ENCODE measurements at regions not wholly inside any gene's neighbourhood (a gene's known extent, or its start where the extent isn't known, plus 50 kb on each side); places are given as distances from the start of the nearest gene placed in this dataset.

- H3K4me1 ChIP-seq (replicated peaks in 1 of 2), result no peaks in the 10 kb centered on the region
- H3K36me3 ChIP-seq (replicated peaks in 1 of 2), result no peaks in the 10 kb centered on the region
- intact Hi-C loops (cut with DNase I), result no loop called here
- no peak for DNase-seq
- no peak overlapping the region for H3K4me3 ChIP-seq
- H3K9me3 ChIP-seq (replicated peaks in 1 of 3), result no peaks in the 10 kb centered on the region
- TF ChIP-seq POLR2A (IDR thresholded peaks at IDR 0.05), result no peak
- TF ChIP-seq, protein P1, sequence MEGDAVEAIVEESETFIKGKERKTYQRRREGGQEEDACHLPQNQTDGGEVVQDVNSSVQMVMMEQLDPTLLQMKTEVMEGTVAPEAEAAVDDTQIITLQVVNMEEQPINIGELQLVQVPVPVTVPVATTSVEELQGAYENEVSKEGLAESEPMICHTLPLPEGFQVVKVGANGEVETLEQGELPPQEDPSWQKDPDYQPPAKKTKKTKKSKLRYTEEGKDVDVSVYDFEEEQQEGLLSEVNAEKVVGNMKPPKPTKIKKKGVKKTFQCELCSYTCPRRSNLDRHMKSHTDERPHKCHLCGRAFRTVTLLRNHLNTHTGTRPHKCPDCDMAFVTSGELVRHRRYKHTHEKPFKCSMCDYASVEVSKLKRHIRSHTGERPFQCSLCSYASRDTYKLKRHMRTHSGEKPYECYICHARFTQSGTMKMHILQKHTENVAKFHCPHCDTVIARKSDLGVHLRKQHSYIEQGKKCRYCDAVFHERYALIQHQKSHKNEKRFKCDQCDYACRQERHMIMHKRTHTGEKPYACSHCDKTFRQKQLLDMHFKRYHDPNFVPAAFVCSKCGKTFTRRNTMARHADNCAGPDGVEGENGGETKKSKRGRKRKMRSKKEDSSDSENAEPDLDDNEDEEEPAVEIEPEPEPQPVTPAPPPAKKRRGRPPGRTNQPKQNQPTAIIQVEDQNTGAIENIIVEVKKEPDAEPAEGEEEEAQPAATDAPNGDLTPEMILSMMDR (IDR thresholded peaks at IDR 0.05), result no peak
- 44 to 51% (median 50%) methylated on average over 3 of the region's 3 CpGs for WGBS, 4 donors
- no peaks in the 10 kb centered on the region for H3K27me3 ChIP-seq
- H3K27ac ChIP-seq, result no peak overlapping the region
Measured at GRCh38 chr20:24098886-24099285, 110.3 kb upstream of the GGTLC1 start.

DNA sequence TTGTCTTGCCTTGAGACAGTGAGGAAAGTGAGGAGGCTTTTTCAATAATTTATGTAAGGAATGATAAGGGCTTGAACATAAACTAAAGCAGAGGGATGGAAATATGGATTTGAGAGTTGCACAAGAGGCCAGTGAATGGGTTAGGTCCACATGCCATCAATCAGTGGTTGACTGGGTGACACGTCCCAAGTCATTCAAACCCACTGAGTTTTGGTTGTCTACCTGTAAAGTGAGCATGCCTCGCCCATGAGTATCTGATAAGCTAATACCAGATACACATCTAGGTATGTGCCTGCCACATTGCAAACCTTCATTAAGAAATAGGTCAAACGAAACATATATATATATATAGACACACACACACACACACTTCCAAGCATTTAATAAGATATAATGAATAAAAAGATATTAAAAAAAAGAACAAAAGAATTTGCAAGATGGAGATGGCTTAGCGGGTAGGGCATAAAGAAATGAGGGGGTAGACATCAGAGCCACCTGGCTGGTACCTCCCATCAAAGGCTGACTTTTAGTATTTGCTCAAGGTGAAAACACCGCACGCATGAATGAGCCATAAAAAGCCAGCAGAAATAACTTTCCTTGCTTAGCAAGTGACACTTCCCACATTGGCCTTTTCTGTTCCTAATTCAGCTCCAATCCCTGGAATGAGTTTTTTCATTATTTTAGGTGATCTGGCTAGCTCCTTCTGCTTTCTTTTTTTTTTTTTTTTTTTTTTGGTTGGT, 109.1 kb upstream of the GGTLC1 start:
- WGBS, 4 donors, result 85 to 89% (median 86%) methylated on average over 6 of the region's 6 CpGs
- no peak for TF ChIP-seq POLR2A (IDR thresholded peaks at IDR 0.05)
- TF ChIP-seq, protein P1 (IDR thresholded peaks at IDR 0.05), result no peak
- H3K36me3 ChIP-seq (replicated peaks in 1 of 2), result no peaks in the 10 kb centered on the region
- intact Hi-C loops (cut with DNase I), result no loop called here
- no peak for DNase-seq
- no peaks in the 10 kb centered on the region for H3K9me3 ChIP-seq (replicated peaks in 1 of 3)
- H3K27me3 ChIP-seq, result no peaks in the 10 kb centered on the region
- no peaks in the 10 kb centered on the region for H3K4me1 ChIP-seq (replicated peaks in 1 of 2)
- no peak overlapping the region for H3K4me3 ChIP-seq
- no peak overlapping the region for H3K27ac ChIP-seq

- intact Hi-C loops (cut with DNase I), result no loop called here
- Histone ChIP-seq H3K4me3 (no peak overlapping the region), H3K27me3 (no peaks in the 10 kb centered on the region), H3K36me3 (replicated peaks in 1 of 2) (no peaks in the 10 kb centered on the region), H3K27ac (no peak overlapping the region), H3K9me3 (replicated peaks in 1 of 3) (no peaks in the 10 kb centered on the region), H3K4me1 (replicated peaks in 1 of 2) (no peaks in the 10 kb centered on the region)
- DNase-seq, result no peak
- TF ChIP-seq POLR2A (IDR thresholded peaks at IDR 0.05), result no peak
- TF ChIP-seq, protein P1 (IDR thresholded peaks at IDR 0.05), result no peak
- WGBS, 4 donors, result 77 to 86% (median 81%) methylated on average over 13 of the region's 13 CpGs
Measured at GRCh38 chr20:24096864-24097450, 108.4 kb upstream of the GGTLC1 start.

DNA sequence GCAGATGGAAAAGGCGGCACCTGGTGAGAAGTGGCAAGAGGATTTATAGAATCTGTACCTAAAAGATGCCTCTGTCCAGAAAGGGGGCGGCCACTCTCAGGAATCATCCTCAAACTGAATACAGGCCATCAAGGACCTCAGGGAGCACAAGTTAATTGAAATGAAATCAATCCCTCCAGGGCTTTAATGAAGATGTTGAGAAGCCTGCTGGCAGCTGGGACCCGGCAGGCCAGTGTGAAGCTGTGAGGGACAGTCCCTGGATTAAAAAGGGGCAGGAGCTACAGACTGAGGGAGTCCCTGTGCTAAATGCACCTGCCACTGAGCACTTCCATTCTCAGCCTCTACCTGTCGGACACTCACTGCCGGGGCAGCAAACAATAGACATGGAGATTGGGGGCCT, 107.7 kb upstream of the GGTLC1 start:
- Histone ChIP-seq H3K27me3 (no peaks in the 10 kb centered on the region), H3K9me3 (replicated peaks in 1 of 3) (no peaks in the 10 kb centered on the region), H3K4me3 (no peak overlapping the region), H3K4me1 (replicated peaks in 1 of 2) (no peaks in the 10 kb centered on the region), H3K27ac (no peak overlapping the region), H3K36me3 (replicated peaks in 1 of 2) (no peaks in the 10 kb centered on the region)
- WGBS, 4 donors, result 76 to 92% (median 89%) methylated on average over 3 to 5 of the region's 5 CpGs
- intact Hi-C loops (cut with DNase I), result no loop called here
- TF ChIP-seq, protein P1 (IDR thresholded peaks at IDR 0.05), result no peak
- no peak for TF ChIP-seq POLR2A (IDR thresholded peaks at IDR 0.05)
- no peak for DNase-seq
